ENCODE measurements at regions not wholly inside any gene's neighbourhood (a gene's known extent, or its start where the extent isn't known, plus 50 kb on each side); places are given as distances from the start of the nearest gene placed in this dataset.

- no peak for TF ChIP-seq CTCF (IDR thresholded peaks at IDR 0.05)
- TF ChIP-seq ZFX (IDR thresholded peaks at IDR 0.05; ENCODE audit: borderline replicate concordance), result no peak
These were observed 844.0 kb downstream of the BRINP3 start for GRCh38 chr1:189633658-189634057.

Data from 22Rv1 (cell line).